Endothelial cell of umbilical vein (primary cell): ENCODE measurements at regions not wholly inside any gene's neighbourhood (a gene's known extent, or its start where the extent isn't known, plus 50 kb on each side); places are given as distances from the start of the nearest gene placed in this dataset.

Experiments
- BruUV-seq: library from RNA; stranded (reverse); fragments of 400-500 nt; replicated peaks from 2 replicates; lab custom pipeline; 2021; lab: Mats Ljungman, UMichigan
- CTCF ChIA-PET: fragments of 300-600, 350-600 bp; sonication (Branson Sonifier 250); formaldehyde crosslinking; loops from one replicate; lab custom pipeline; 2021; ENCODE audit warnings: antibody characterized with exemption, inconsistent platforms; lab: Charles Lee
- POLR2A ChIA-PET: fragments of 300-600, 350-600 bp; sonication (Branson Sonifier 250); formaldehyde crosslinking; loops from one replicate; lab custom pipeline; 2021; ENCODE audit warnings: antibody characterized with exemption, inconsistent platforms; lab: Charles Lee
- DNase-seq: peaks from one replicate; pipeline ENCODE4 v3.0.0-alpha.2; 2011; ENCODE audit warnings: low read depth, low spot score
- FAIRE-seq: peaks from 2 replicates; lab custom pipeline; 2011; peaks lifted over from hg19 to GRCh38; lab: Jason Lieb, UNC
- H2AFZ ChIP-seq: 2 replicates; pipeline ENCODE4 v1.6.0; 2012; ENCODE audit warnings: low read depth, low read length, control low read depth, inconsistent platforms
- H3K27ac ChIP-seq: 2 replicates; pipeline ENCODE4 v1.5.1; 2011; ENCODE audit warnings: low read depth, mild to moderate bottlenecking, control low read depth, low read length, moderate library complexity; ENCODE audit not compliant: insufficient read depth
- H3K27me3 ChIP-seq, 2 experiments: 2 replicates each; pipeline versions ENCODE4 v1.6.0 to v1.6.1; 2011; ENCODE audit warnings: low read length in 2 of 2, mixed read lengths in 1 of 2; ENCODE audit not compliant: control insufficient read depth in 2 of 2, insufficient read depth in 2 of 2
- H3K36me3 ChIP-seq, 2 experiments: 2 replicates in 1 of 2; 3 replicates in 1 of 2; pipeline ENCODE4 v1.5.1; 2011; ENCODE audit warnings: low read length in 2 of 2, mild to moderate bottlenecking in 1 of 2, moderate library complexity in 1 of 2; ENCODE audit not compliant: control insufficient read depth in 2 of 2, insufficient read depth in 2 of 2; ENCODE audit errors: extremely low read depth in 1 of 2
- H3K4me1 ChIP-seq: 3 replicates; pipeline ENCODE4 v1.5.1; 2011; ENCODE audit warnings: mild to moderate bottlenecking, low read length; ENCODE audit not compliant: control insufficient read depth, insufficient read depth; ENCODE audit errors: extremely low read depth
- H3K4me2 ChIP-seq: 2 replicates; pipeline ENCODE4 v1.6.1; 2011; ENCODE audit warnings: low read length, control low read depth, mixed read lengths; ENCODE audit not compliant: insufficient read depth
- H3K4me3 ChIP-seq, 3 experiments: fragments of 200-600 bp in 1 of 3; sonication (generic), shearing (Covaris generic) in 1 of 3; replicated peaks in 1 of 3; 2 replicates each; pipeline ENCODE4 v1.5.1; 2011 to 2016; ENCODE audit warnings: control low read depth in 3 of 3, low read length in 3 of 3, mild to moderate bottlenecking in 2 of 3, inconsistent platforms in 1 of 3, low read depth in 1 of 3, moderate library complexity in 1 of 3; ENCODE audit not compliant: insufficient read depth in 1 of 3
- H3K79me2 ChIP-seq: 2 replicates; pipeline ENCODE4 v1.6.0; 2012; ENCODE audit warnings: low read length, inconsistent platforms; ENCODE audit not compliant: control insufficient read depth, insufficient read depth
- H3K9ac ChIP-seq: replicated peaks from 2 replicates; pipeline ENCODE3; 2011; ENCODE audit warnings: low read length, control low read depth; ENCODE audit not compliant: insufficient read depth; ENCODE audit errors: extremely low read depth
- H3K9me1 ChIP-seq: replicated peaks from 3 replicates; pipeline ENCODE4 v1.6.0; 2011; ENCODE audit warnings: mild to moderate bottlenecking, low read length; ENCODE audit not compliant: control insufficient read depth, insufficient read depth; ENCODE audit errors: extremely low read depth
- H3K9me3 ChIP-seq: replicated peaks from 2 replicates; pipeline ENCODE4 v1.5.1; 2012; ENCODE audit warnings: low read length, inconsistent platforms; ENCODE audit not compliant: control insufficient read depth, insufficient read depth
- H4K20me1 ChIP-seq: replicated peaks from 2 replicates; pipeline ENCODE3; 2011; ENCODE audit warnings: mild to moderate bottlenecking, low read length; ENCODE audit not compliant: control insufficient read depth, insufficient read depth; ENCODE audit errors: extremely low read depth
- CTCF ChIP-seq, 2 donors: IDR thresholded peaks; 1 replicate in 1 of 2; 2 replicates in 1 of 2; pipeline ENCODE4 v1.5.1; 2011; ENCODE audit warnings: low read length in 2 of 2, mild to moderate bottlenecking in 2 of 2, moderate library complexity in 2 of 2, control low read depth in 1 of 2, inconsistent platforms in 1 of 2, low read depth in 1 of 2; ENCODE audit not compliant: insufficient read depth in 1 of 2; ENCODE audit errors: extremely low read depth in 1 of 2
- EZH2 ChIP-seq: IDR thresholded peaks from 2 replicates; pipeline ENCODE4 v1.6.1; 2012; ENCODE audit warnings: borderline replicate concordance, low read depth, mild to moderate bottlenecking, moderate library complexity, low read length, inconsistent platforms; ENCODE audit not compliant: severe bottlenecking
- FOS ChIP-seq: IDR thresholded peaks from 2 replicates; pipeline ENCODE4 v1.6.1; 2011; ENCODE audit warnings: mild to moderate bottlenecking, low read length, moderate library complexity, borderline replicate concordance; ENCODE audit not compliant: insufficient read depth
- GATA2 ChIP-seq: IDR thresholded peaks from 2 replicates; pipeline ENCODE4 v1.7.0; 2011; ENCODE audit warnings: low read depth, mild to moderate bottlenecking, moderate library complexity, mixed read lengths, low read length; ENCODE audit not compliant: insufficient read length, insufficient read depth
- MAX ChIP-seq: IDR thresholded peaks from 2 replicates; pipeline ENCODE4 v1.6.1; 2011; ENCODE audit not compliant: insufficient read depth, insufficient read length
- MYC ChIP-seq: IDR thresholded peaks from one replicate; pipeline ENCODE4 v1.6.1; 2011; ENCODE audit warnings: mild to moderate bottlenecking, low read depth, low read length
- POLR2A ChIP-seq: IDR thresholded peaks from 2 replicates; pipeline ENCODE4 v1.6.1; 2012; ENCODE audit warnings: low read depth, mild to moderate bottlenecking, control low read depth, low read length
- POLR2AphosphoS5 ChIP-seq: IDR thresholded peaks from 2 replicates; pipeline ENCODE4 v1.6.1; 2012; ENCODE audit warnings: low read depth, mild to moderate bottlenecking, control low read depth, low read length, moderate library complexity; ENCODE audit not compliant: insufficient read depth
- dilution Hi-C: fragments of 300-500 bp; cut with MboI; formaldehyde crosslinking; loops from one replicate; pipeline ENCODE4 v1.15.0; 2019; ENCODE audit warnings: low sequenced_read_pairs; ENCODE audit not compliant: extremely low pct_ligation_motif_present
- intact Hi-C: fragments of 100-400 bp; cut with micrococcal nuclease; formaldehyde crosslinking; loops from one replicate; pipeline ENCODE4 v1.10.0; 2022

GRCh38 chr13:58889474-58889873 is 1257.9 kb downstream of the PCDH17 start:
- DNase-seq (no peak), FAIRE-seq (no peak)
- H4K20me1 ChIP-seq, result no peaks in the 10 kb centered on the region
- H3K4me3 ChIP-seq, result no peak overlapping the region
- no peaks in the 10 kb centered on the region for H3K4me1 ChIP-seq
- no peak for TF ChIP-seq POLR2AphosphoS5
- no peak for TF ChIP-seq FOS
- TF ChIP-seq POLR2A, result no peak
- TF ChIP-seq CTCF (IDR thresholded peaks at IDR 0.05; ENCODE audit: extremely low read depth in 1 of 2, insufficient read depth in 1 of 2, low read depth in 1 of 2, low read length in 2 of 2), result no peak
- no peak for TF ChIP-seq MAX
- H2AFZ ChIP-seq, result no peak overlapping the region
- ChIA-PET POLR2A (no interaction called here), CTCF (no interaction called here)
- H3K36me3 ChIP-seq, result no peaks in the 10 kb centered on the region
- dilution Hi-C loops (no loop called here), intact Hi-C loops (no loop called here)
- H3K27ac ChIP-seq, result no peak overlapping the region
- no peak overlapping the region for H3K9ac ChIP-seq
- H3K9me1 ChIP-seq, result no peaks in the 10 kb centered on the region
- no peaks in the 10 kb centered on the region for H3K27me3 ChIP-seq
- BruUV-seq, result no TSS peak
- H3K4me2 ChIP-seq, result no peak overlapping the region
- no peaks in the 10 kb centered on the region for H3K79me2 ChIP-seq
- H3K9me3 ChIP-seq, result no peaks in the 10 kb centered on the region

GRCh38 chr13:58893396-58893795 is 1261.9 kb downstream of the PCDH17 start:
- Histone ChIP-seq H3K27me3 (no peaks in the 10 kb centered on the region), H3K9ac (no peak overlapping the region), H4K20me1 (no peaks in the 10 kb centered on the region), H3K36me3 (no peaks in the 10 kb centered on the region), H3K79me2 (no peaks in the 10 kb centered on the region), H2AFZ (no peak overlapping the region), H3K9me1 (no peaks in the 10 kb centered on the region), H3K4me2 (no peak overlapping the region), H3K27ac (no peak overlapping the region), H3K4me1 (no peaks in the 10 kb centered on the region), H3K9me3 (no peaks in the 10 kb centered on the region), H3K4me3 (no peak overlapping the region)
- ChIA-PET POLR2A (no interaction called here), CTCF (no interaction called here)
- intact Hi-C loops, result no loop called here
- dilution Hi-C loops, result no loop called here
- FAIRE-seq, result no peak
- no TSS peak for BruUV-seq
- TF ChIP-seq GATA2 (no peak), POLR2AphosphoS5 (no peak), MYC (no peak), EZH2 (no peak), MAX (no peak), FOS (no peak), CTCF (IDR thresholded peaks at IDR 0.05; ENCODE audit: extremely low read depth in 1 of 2, insufficient read depth in 1 of 2, low read depth in 1 of 2, low read length in 2 of 2) (no peak)
- no peak for DNase-seq
